Pons (tissue), 1 donor: ENCODE measurements at regions not wholly inside any gene's neighbourhood (a gene's known extent, or its start where the extent isn't known, plus 50 kb on each side); places are given as distances from the start of the nearest gene placed in this dataset.

Experiments
- DNase-seq: peaks from one replicate; pipeline ENCODE4 v3.0.0-alpha.2; 2016; ENCODE audit warnings: low spot score

GRCh38 chr20:24138951-24139350, 150.4 kb upstream of the GGTLC1 start:
- DNase-seq: no peak

- no peak for DNase-seq
These were observed 149.7 kb upstream of the GGTLC1 start for GRCh38 chr20:24138196-24138857.

GRCh38 chr20:24136659-24137246, 148.2 kb upstream of the GGTLC1 start:
- DNase-seq: no peak

DNA sequence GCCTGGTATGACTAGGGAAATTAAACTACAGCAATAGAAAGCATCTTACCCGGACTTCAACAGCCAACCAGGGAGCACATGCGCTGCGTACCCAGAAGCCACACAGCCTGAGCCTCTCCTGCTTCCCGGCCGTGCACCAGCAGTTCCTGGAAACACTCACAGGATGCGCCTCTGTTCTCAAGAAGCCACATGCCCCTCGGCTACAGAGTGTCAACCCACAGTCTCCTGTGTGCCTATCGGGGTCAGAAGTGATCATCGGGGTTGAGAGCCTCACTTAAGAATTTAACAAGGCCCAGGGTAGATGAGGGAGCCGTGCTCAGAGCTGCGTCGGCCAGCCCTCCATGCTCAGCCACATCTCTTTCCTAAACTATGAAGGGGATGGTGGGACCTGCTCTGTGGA, 147.2 kb upstream of the GGTLC1 start:
- DNase-seq: no peak

GRCh38 chr20:24134930-24135329, 146.4 kb upstream of the GGTLC1 start:
- DNase-seq: no peak

GRCh38 chr20:24134284-24134683, 145.7 kb upstream of the GGTLC1 start:
- no peak for DNase-seq

GRCh38 chr20:24132246-24132645, 143.7 kb upstream of the GGTLC1 start:
- DNase-seq: no peak

DNA sequence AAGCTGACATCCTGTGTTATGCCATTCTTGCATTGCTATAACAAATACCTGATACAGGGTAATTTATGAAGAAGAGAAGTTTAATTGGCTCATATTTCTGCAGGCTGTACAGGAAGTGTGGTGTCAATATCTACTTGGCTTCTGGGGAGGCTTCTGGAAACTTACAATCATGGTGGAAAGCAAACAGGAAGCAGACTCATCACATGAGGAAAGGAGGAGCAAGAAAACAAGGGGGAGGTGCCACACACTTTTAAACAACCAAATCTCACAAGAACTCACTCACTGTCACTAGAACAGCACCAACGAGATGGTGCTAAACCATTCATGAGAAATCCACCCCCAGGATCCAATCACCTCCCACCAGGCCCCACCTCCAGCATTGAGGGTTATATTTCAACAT, 143.1 kb upstream of the GGTLC1 start:
- no peak for DNase-seq

GRCh38 chr20:24131281-24131680, 142.7 kb upstream of the GGTLC1 start:
- DNase-seq: no peak

DNA sequence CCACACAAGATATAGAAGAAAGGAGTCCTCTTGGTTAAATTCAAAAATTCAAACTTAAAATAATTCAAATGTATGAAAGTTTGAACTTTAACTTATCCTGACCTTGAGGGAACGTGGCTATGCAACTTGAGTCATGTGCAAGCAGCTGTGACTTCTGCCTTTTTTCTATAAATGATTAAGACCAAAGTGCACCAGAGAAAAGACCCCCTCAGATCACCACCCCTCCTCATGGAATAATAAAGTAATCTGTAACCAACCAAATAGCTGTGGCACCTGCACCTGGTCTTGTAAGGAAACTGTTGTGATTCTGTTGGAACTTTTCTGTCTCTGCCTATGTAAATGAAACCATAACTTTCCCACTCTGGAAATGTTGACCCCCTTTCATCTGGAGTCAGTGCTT, 141.1 kb upstream of the GGTLC1 start:
- no peak for DNase-seq

DNA sequence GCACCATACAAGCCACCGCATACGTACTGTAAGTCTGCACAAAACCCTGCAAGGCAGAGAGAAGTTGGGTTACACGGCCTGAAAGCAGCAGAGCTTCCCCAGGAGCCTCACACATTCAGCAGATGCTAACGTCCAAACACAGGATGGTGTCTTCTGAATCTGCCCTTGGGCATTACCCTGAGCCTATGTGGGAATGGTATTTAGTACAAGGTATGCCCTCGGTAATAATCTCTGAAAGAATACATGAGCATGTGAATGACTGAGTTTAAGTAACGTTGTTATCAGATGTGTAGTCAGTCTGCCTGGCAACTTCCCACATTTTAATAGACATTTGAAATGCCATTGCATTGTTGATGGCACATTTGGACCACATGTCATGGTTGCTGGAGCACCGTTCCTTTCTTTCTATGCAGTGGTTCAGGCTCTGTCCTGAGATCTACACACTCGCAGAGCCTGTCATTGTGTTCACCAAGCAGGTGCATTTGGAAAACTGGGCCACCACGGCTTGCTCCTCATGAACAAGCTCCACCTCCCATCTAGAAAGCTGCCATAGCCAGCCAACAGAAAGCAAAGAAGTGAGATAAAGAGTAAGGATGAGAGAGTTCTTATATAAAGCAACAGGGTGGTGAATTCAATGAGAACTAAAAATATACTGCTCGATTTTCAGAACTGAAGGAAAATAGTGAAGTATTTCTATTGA, 136.5 kb upstream of the GGTLC1 start:
- no peak for DNase-seq

- DNase-seq: no peak
These were observed 135.4 kb upstream of the GGTLC1 start for GRCh38 chr20:24124003-24124402.

DNA sequence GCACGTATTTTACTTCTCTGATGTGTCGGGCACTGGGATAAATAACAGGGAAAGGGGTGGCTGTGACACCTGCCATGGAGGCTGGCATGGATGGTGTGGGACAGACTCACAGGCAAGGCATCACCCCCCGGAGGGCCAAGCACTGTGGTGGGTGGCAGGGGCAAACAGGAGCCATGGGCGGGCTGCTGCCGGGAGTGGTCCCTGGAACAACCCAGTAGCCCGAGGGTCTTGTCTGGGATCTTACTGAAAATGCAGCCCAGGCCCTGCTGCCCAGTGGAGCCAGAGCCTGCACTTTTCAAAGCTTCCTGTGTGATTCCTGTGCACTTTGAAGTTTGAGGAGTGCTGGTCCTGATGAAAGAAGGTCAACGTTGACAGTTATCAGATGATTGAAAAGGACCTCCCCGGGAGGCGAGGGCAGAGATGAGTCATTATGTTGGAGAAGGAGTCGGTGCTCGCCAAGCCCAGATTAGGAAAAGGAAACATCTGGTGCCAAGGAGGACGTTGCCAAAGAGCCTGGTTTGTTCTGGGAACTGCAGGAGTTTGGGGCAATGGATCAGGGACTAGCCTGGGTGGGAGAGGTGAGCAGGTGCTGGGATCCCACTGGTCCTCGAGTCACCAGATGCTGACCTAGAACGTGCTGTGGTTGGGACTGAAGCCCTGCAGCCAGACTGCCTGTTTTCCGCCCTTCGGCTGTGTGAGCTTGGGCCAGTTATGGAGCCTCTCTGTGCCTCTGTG, 130.0 kb upstream of the GGTLC1 start:
- no peak for DNase-seq

DNA sequence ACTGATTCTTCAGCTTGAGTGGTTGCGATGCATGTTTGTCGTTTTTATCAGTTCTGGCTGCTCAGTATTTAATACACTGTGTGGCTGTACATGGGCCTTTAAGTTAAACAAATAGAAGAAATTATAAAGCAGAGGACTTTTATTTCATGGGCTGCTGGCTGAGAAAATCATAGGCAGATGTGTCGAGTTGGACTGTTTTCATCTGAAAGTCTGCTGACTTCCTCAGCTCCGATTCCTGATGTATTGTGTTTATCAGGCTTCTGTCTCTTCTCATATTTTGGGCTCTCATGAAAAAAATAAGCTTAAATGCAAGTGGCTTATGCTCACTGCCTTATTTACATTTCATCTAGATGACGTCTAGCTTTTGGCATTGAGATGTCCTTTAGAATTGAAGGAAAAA, 129.5 kb upstream of the GGTLC1 start:
- no peak for DNase-seq

DNA sequence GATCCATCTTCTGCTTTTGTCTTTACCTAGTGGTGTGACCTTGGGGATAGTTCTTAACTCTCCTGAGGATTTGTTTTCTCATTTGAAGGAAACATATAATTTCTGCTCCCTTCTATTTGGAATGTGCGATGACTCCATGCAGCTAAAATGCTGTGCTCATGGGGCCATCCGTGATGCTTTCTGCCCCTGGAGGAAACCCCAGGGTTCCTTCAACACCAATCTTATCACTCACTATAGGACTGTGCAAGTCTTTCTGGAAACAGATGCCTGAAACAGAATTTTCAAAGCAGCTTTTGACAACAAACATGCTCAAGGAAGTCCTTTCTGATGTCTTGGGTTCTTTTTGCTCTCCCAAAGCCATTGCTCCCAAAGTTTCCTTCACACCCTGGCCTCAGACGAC, 128.8 kb upstream of the GGTLC1 start:
- no peak for DNase-seq

DNA sequence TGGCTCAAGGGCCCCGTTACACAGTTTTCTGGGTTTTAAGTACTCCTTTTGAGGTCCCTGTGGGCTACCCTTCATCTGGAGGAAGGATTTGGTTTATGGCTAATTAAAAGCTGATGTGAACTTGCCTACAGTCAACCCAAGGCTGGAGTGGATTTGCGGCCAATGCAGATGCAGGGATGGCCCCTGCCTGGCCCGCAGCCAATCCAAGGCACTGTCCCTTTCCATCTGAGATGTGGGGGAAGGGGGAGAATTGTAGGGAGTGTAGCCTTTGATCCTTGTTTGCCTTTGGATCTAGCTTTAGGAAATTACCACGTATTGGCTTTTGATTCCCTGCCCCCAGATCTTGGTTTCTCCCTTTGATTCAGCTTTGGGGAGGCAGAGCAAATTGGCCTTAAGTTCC, 128.0 kb upstream of the GGTLC1 start:
- DNase-seq: no peak

DNA sequence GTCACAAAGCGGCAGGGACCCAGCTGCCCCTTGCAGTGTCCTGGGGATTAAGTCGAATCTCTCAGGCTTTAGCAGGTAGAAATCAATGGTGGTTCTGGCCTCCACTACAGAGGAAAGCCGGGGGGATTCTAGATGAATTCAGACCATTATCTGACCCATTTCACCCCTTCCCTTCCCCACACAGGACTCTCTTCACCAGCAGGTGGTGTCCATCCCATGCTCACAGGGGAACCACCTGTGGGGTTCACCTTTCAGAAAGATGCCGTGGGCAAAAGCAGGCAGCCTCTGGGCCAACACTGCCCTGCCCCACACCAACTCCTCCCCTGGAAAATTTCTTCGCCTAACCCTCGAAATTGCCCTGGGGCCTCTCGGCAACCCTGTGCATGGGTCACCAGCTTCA, 123.8 kb upstream of the GGTLC1 start:
- no peak for DNase-seq

DNA sequence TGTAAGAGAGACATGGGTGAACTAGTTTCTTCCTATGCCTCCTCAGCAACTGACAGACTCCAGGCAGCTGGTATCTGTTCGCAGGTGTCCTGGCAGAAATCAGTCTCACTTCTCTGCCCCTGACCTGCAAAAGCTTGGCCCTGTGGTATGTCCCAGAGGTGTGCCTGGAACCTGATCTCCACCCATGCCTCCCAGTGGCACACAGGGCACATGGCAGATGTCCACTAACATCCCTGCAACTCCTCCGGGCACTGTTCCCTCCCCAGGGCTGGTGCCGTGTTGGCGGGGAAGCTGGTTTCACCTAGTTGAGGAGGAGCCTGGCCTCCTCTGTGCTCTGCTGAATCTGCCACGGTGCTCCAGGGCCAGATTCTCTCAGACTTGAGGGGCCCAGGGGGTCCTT, 123.3 kb upstream of the GGTLC1 start:
- no peak for DNase-seq

DNA sequence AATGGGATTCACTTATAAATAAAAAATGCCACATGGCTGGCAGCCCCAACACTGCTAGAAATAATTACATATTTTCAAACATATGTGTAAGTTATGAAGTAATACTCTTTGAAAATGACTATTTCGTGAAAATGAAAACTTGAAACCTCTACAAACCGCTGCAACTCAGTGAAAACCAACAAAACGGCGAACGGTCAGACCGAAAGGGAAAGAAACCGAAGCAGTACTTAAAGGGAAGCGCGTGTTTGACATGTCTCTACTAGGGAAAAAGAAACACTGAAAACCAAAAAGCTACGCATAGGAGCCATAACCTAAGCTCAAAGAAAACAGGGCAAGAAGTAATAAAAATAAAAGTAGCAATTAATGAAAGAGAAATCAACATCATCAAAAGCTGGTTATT, 121.0 kb upstream of the GGTLC1 start:
- DNase-seq: no peak

- no peak for DNase-seq
These were observed 120.4 kb upstream of the GGTLC1 start for GRCh38 chr20:24109008-24109407.

DNA sequence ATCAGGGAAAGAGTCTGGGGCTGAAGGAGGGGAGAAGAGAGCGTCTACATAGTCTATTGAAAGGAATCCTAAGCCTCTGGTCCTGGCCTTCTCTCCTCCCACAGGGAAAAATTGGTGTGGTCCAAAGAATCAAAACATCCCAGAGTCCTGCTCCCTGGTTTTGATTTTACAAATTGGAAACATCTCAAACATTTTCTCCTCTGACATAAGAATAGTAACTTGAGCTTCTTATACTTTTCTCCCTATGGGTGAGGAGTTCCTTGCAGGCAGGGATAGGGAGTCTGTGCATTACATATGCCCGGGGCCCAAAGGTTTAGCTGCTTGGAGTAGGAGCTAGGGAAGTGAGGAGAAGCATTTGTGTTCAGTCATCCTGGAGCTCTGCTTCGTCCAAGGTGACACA, 120.0 kb upstream of the GGTLC1 start:
- DNase-seq: no peak

GRCh38 chr20:24106801-24107445, 118.3 kb upstream of the GGTLC1 start:
- DNase-seq: no peak
